ENCODE measurements at regions not wholly inside any gene's neighbourhood (a gene's known extent, or its start where the extent isn't known, plus 50 kb on each side); places are given as distances from the start of the nearest gene placed in this dataset.

DNA sequence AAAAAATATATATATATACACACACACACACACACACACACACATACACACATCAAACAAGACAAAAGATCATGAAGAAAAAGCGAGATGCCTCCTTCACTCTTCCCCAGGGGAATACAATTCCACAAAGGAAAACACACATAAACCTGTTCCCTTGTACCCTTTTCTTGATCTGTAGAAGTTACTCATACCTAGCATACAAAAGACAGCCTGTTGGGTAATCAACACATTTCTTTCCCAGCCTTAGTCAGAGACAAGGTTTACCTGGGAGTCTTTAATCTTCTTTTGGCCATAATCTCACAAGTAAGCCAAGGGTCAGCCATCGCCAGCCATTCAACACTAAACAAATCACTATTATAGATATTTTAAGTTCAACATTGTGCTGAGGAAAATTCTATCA is 407.0 kb downstream of the SUCLG1 start:
- no peak overlapping the region for H3K27ac Mint-ChIP-seq (ENCODE audit: unreplicated experiment)
- H3K36me3 Mint-ChIP-seq (ENCODE audit: low read depth): no peaks in the 10 kb centered on the region
- H3K9me3 Mint-ChIP-seq (ENCODE audit: low read depth): no peaks in the 10 kb centered on the region
- no peak for DNase-seq (ENCODE audit: low spot score)
- TF ChIP-seq, protein P1, sequence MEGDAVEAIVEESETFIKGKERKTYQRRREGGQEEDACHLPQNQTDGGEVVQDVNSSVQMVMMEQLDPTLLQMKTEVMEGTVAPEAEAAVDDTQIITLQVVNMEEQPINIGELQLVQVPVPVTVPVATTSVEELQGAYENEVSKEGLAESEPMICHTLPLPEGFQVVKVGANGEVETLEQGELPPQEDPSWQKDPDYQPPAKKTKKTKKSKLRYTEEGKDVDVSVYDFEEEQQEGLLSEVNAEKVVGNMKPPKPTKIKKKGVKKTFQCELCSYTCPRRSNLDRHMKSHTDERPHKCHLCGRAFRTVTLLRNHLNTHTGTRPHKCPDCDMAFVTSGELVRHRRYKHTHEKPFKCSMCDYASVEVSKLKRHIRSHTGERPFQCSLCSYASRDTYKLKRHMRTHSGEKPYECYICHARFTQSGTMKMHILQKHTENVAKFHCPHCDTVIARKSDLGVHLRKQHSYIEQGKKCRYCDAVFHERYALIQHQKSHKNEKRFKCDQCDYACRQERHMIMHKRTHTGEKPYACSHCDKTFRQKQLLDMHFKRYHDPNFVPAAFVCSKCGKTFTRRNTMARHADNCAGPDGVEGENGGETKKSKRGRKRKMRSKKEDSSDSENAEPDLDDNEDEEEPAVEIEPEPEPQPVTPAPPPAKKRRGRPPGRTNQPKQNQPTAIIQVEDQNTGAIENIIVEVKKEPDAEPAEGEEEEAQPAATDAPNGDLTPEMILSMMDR (IDR thresholded peaks at IDR 0.05): no peak
- H3K4me1 Mint-ChIP-seq (ENCODE audit: low read depth): no peaks in the 10 kb centered on the region
- H3K27me3 Mint-ChIP-seq (ENCODE audit: low read depth): no peaks in the 10 kb centered on the region
- no peak overlapping the region for H3K4me3 Mint-ChIP-seq (ENCODE audit: unreplicated experiment)

DNA sequence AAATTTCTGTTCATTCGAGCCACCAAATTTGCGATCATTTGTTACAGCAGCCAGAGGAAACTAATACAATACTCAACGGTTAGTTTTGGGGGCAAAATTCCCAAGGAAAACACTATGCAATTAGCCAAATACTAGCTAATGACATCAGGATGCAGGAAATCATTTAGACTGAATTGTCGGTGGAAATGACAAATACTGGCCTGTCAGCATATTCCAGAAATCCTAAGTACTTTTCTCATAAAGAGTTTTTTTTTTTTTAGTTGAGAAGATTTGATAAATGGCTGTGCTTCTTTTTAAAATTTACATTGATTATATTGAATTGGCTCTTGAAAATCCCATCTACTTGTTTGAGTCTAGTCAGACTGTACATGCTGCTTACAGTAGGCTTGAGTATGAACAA is 410.1 kb downstream of the SUCLG1 start:
- DNase-seq (ENCODE audit: low spot score): no peak
- H3K4me1 Mint-ChIP-seq (ENCODE audit: low read depth): no peaks in the 10 kb centered on the region
- TF ChIP-seq, protein P1 (IDR thresholded peaks at IDR 0.05): no peak
- H3K4me3 Mint-ChIP-seq (ENCODE audit: unreplicated experiment): no peak overlapping the region
- no peak overlapping the region for H3K27ac Mint-ChIP-seq (ENCODE audit: unreplicated experiment)
- no peaks in the 10 kb centered on the region for H3K36me3 Mint-ChIP-seq (ENCODE audit: low read depth)
- H3K27me3 Mint-ChIP-seq (ENCODE audit: low read depth): peaks cover 9% of the 10 kb centered on the region
- H3K9me3 Mint-ChIP-seq (ENCODE audit: low read depth): no peaks in the 10 kb centered on the region

DNA sequence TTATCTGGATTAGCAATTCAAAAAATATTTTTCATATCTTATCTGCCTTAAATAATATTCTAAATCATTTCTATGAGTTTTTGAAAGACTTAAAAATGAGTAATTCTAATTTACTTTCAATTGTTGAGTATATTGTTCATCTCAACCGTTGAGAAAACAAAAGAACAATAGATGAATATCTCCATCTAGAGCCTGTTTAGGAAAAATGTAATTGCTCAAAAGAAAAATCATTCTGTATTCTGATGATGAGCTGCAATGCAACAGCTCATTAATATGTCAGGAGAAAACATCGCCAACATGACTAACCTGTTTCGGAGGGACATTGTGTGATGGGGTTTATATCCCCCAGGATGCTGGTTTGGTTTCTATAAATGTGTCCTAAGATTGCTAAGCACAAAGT is 417.6 kb downstream of the SUCLG1 start:
- no peaks in the 10 kb centered on the region for H3K36me3 Mint-ChIP-seq (ENCODE audit: low read depth)
- H3K27ac Mint-ChIP-seq (ENCODE audit: unreplicated experiment): no peak overlapping the region
- no peaks in the 10 kb centered on the region for H3K4me1 Mint-ChIP-seq (ENCODE audit: low read depth)
- no peak overlapping the region for H3K4me3 Mint-ChIP-seq (ENCODE audit: unreplicated experiment)
- no peaks in the 10 kb centered on the region for H3K9me3 Mint-ChIP-seq (ENCODE audit: low read depth)
- peaks cover 16% of the 10 kb centered on the region for H3K27me3 Mint-ChIP-seq (ENCODE audit: low read depth)
- TF ChIP-seq, protein P1 (IDR thresholded peaks at IDR 0.05): no peak
- no peak for DNase-seq (ENCODE audit: low spot score)

DNA sequence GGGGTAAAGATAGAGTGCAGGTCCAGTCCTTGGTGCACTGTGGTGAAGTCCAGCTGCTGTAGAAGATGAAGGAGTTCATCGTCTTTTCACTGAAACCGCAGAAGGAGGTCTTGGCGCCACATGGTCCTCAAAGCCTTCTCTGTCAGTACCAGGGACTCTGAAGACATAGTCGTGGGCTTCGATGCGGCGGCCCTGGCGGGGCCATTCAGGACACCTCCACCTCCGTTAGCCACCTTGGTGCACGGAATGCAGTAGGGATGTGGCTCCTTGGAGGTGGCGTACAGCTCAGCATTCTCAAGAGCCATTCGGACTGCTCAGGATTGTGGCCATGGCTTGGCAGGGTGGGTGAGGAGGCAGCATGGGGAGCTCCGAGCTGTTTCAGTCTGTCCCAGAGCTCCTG is 418.8 kb downstream of the SUCLG1 start:
- H3K27ac Mint-ChIP-seq (ENCODE audit: unreplicated experiment): no peak overlapping the region
- H3K4me3 Mint-ChIP-seq (ENCODE audit: unreplicated experiment): no peak overlapping the region
- TF ChIP-seq, protein P1 (IDR thresholded peaks at IDR 0.05): no peak
- H3K27me3 Mint-ChIP-seq (ENCODE audit: low read depth): peaks cover 11% of the 10 kb centered on the region
- H3K9me3 Mint-ChIP-seq (ENCODE audit: low read depth): no peaks in the 10 kb centered on the region
- no peak for DNase-seq (ENCODE audit: low spot score)
- no peaks in the 10 kb centered on the region for H3K4me1 Mint-ChIP-seq (ENCODE audit: low read depth)
- H3K36me3 Mint-ChIP-seq (ENCODE audit: low read depth): no peaks in the 10 kb centered on the region

DNA sequence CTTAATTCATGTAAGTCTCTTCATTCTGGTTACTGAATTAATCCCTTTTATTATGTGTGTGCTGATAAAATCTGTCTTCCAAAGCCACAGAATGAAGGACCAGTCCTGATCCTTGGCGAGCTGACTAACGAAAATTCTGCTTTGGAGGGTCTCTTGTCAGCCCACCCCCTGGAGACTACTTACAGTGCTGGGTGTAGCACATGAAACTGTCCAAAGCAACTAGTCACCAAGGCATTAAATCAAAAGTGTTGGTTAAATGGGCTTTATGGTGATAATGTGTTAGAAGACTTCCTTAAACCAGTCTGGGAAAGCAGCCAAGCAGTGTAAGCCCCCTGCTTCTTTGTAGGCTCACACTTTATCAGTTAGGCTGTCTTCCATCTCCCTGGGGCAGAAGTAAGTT is 420.2 kb downstream of the SUCLG1 start:
- no peak for DNase-seq (ENCODE audit: low spot score)
- peaks cover 10% of the 10 kb centered on the region for H3K27me3 Mint-ChIP-seq (ENCODE audit: low read depth)
- no peaks in the 10 kb centered on the region for H3K9me3 Mint-ChIP-seq (ENCODE audit: low read depth)
- H3K36me3 Mint-ChIP-seq (ENCODE audit: low read depth): no peaks in the 10 kb centered on the region
- no peak overlapping the region for H3K4me3 Mint-ChIP-seq (ENCODE audit: unreplicated experiment)
- no peaks in the 10 kb centered on the region for H3K4me1 Mint-ChIP-seq (ENCODE audit: low read depth)
- no peak overlapping the region for H3K27ac Mint-ChIP-seq (ENCODE audit: unreplicated experiment)
- TF ChIP-seq, protein P1 (IDR thresholded peaks at IDR 0.05): no peak

Data from chondrocyte (in vitro differentiated cells).